GM12878 (cell line): ENCODE measurements at regions not wholly inside any gene's neighbourhood (a gene's known extent, or its start where the extent isn't known, plus 50 kb on each side); places are given as distances from the start of the nearest gene placed in this dataset.

Source experiments
- ATAC-seq: fragments of 200-7000 bp; cut with Tn5 transposase; 3 replicates; pipeline ENCODE4 v1.9.1; 2020; ENCODE audit warnings: mild to moderate bottlenecking, moderate library complexity
- BruUV-seq: library from RNA; stranded (reverse); fragments of 400-500 nt; replicated peaks from 2 replicates; lab custom pipeline; 2021; lab: Mats Ljungman, UMichigan
- CTCF ChIA-PET: fragments of 300-600 bp; sonication (Branson Sonifier 250); formaldehyde crosslinking; extraction: SDS; loops from one replicate; lab custom pipeline; 2021; ENCODE audit warnings: inconsistent platforms; lab: Yijun Ruan, JAX
- POLR2A ChIA-PET: fragments of 350-600 bp; formaldehyde crosslinking; extraction: SDS; loops from one replicate; lab custom pipeline; 2021; ENCODE audit warnings: inconsistent platforms; lab: Charles Lee
- RAD21 ChIA-PET: fragments of 300-600 bp; sonication (Branson Sonifier 250); formaldehyde crosslinking; loops from one replicate; lab custom pipeline; 2023; ENCODE audit warnings: antibody characterized with exemption; ENCODE audit not compliant: unreplicated experiment; lab: Charles Lee
- SMC1A ChIA-PET: fragments of 300-600 bp; sonication (Branson Sonifier 250); formaldehyde crosslinking; loops from one replicate; lab custom pipeline; 2023; ENCODE audit not compliant: unreplicated experiment, uncharacterized antibody; lab: Charles Lee
- DNase-seq: peaks from one replicate; pipeline ENCODE4 v3.0.0-alpha.2; 2011; ENCODE audit warnings: low read depth, low spot score
- FAIRE-seq: peaks from 3 replicates; lab custom pipeline; 2011; peaks lifted over from hg19 to GRCh38; lab: Jason Lieb, UNC
- H2AFZ ChIP-seq: 2 replicates; pipeline ENCODE4 v1.6.0; 2011; ENCODE audit warnings: low read depth, low read length, control low read depth; ENCODE audit not compliant: control insufficient read depth
- H3K27ac ChIP-seq: 2 replicates; pipeline ENCODE4 v1.5.1; 2011; ENCODE audit warnings: control low read depth; ENCODE audit not compliant: control insufficient read depth, insufficient read depth
- H3K27me3 ChIP-seq, 2 experiments: replicated peaks in 1 of 2; 2 replicates each; pipeline versions ENCODE4 v1.6.0 to v1.6.1; 2011; ENCODE audit warnings: low read length in 1 of 2; ENCODE audit not compliant: control insufficient read depth in 2 of 2, insufficient read depth in 2 of 2
- H3K36me3 ChIP-seq, 2 experiments: 2 replicates each; pipeline ENCODE4 v1.5.1; 2011; ENCODE audit warnings: low read length in 1 of 2; ENCODE audit not compliant: control insufficient read depth in 2 of 2, insufficient read depth in 2 of 2
- H3K4me1 ChIP-seq: 2 replicates; pipeline ENCODE4 v1.6.1; 2011; ENCODE audit warnings: mild to moderate bottlenecking, low read length, moderate library complexity, mixed read lengths; ENCODE audit not compliant: control insufficient read depth, insufficient read depth
- H3K4me2 ChIP-seq: 2 replicates; pipeline ENCODE4 v1.6.0; 2011; ENCODE audit warnings: control low read depth; ENCODE audit not compliant: control insufficient read depth, insufficient read depth
- H3K4me3 ChIP-seq: fragments of 200-600 bp; sonication (generic); 2 replicates; pipeline ENCODE4 v1.5.1; 2016
- H3K79me2 ChIP-seq: 2 replicates; pipeline ENCODE4 v1.6.0; 2011; ENCODE audit warnings: low read length; ENCODE audit not compliant: control insufficient read depth, insufficient read depth
- H3K9ac ChIP-seq: 2 replicates; pipeline ENCODE4 v1.8.0; 2011; ENCODE audit warnings: low read length, control low read depth, mixed read lengths; ENCODE audit not compliant: control insufficient read depth, insufficient read depth
- H3K9me3 ChIP-seq: replicated peaks from 3 replicates; pipeline ENCODE4 v1.5.1; 2011; ENCODE audit warnings: mild to moderate bottlenecking, low read length; ENCODE audit not compliant: control insufficient read depth, insufficient read depth
- H4K20me1 ChIP-seq: 2 replicates; pipeline ENCODE4 v1.6.0; 2011; ENCODE audit not compliant: control insufficient read depth, insufficient read depth
- BACH1 ChIP-seq: fragments of 450-650 bp; IDR thresholded peaks from 2 replicates; pipeline ENCODE4 v1.6.1; 2017; ENCODE audit warnings: mild to moderate bottlenecking, borderline replicate concordance
- BCL11A ChIP-seq: IDR thresholded peaks from 2 replicates; pipeline ENCODE4 v1.6.1; 2011; ENCODE audit warnings: low read depth, low read length
- BRCA1 ChIP-seq: IDR thresholded peaks from 2 replicates; pipeline ENCODE4 v1.6.1; 2011; ENCODE audit warnings: low read depth, low read length, improper control_type of control experiment
- CBX3 ChIP-seq: fragments of 200-600 bp; sonication (generic); IDR thresholded peaks from 2 replicates; pipeline ENCODE4 v1.6.1; 2016; ENCODE audit warnings: low read depth, borderline replicate concordance
- ELK1 ChIP-seq: IDR thresholded peaks from 2 replicates; pipeline ENCODE4 v1.6.1; 2012; ENCODE audit warnings: low read depth, low read length, improper control_type of control experiment
- HDAC2 ChIP-seq: fragments of 200-600 bp; sonication (generic); IDR thresholded peaks from 2 replicates; pipeline ENCODE4 v1.6.1; 2017
- MTA3 ChIP-seq: IDR thresholded peaks from 2 replicates; pipeline ENCODE4 v1.6.1; 2012; ENCODE audit warnings: low read length, inconsistent platforms, borderline replicate concordance
- NFIC ChIP-seq: IDR thresholded peaks from 2 replicates; pipeline ENCODE4 v1.6.1; 2012; ENCODE audit warnings: low read depth, mild to moderate bottlenecking, inconsistent platforms, low read length, moderate library complexity
- NFYA ChIP-seq: IDR thresholded peaks from 2 replicates; pipeline ENCODE4 v1.6.1; 2011; ENCODE audit warnings: low read depth, mild to moderate bottlenecking, low read length, improper control_type of control experiment, borderline replicate concordance
- POLR2AphosphoS5 ChIP-seq: IDR thresholded peaks from 2 replicates; pipeline ENCODE4 v1.6.1; 2011; ENCODE audit warnings: mild to moderate bottlenecking, low read length, inconsistent platforms
- RAD51 ChIP-seq: fragments of 450-650 bp; IDR thresholded peaks from 2 replicates; pipeline ENCODE4 v1.6.1; 2016; ENCODE audit warnings: moderate library complexity, mild to moderate bottlenecking, inconsistent platforms
- RB1 ChIP-seq: fragments of 450-650 bp; formaldehyde crosslinking; IDR thresholded peaks from 2 replicates; pipeline ENCODE4 v1.6.1; 2017; ENCODE audit warnings: mild to moderate bottlenecking, borderline replicate concordance
- RCOR1 ChIP-seq: conservative IDR thresholded peaks from 2 replicates; pipeline ENCODE4 v1.6.1; 2012; ENCODE audit warnings: low read depth, low read length, improper control_type of control experiment
- SPI1 ChIP-seq: IDR thresholded peaks from 2 replicates; pipeline ENCODE4 v1.6.1; 2011; ENCODE audit warnings: low read depth, mild to moderate bottlenecking, low read length, moderate library complexity, borderline replicate concordance; ENCODE audit not compliant: insufficient read depth
- SUPT20H ChIP-seq: IDR thresholded peaks from 2 replicates; pipeline ENCODE4 v1.6.1; 2011; ENCODE audit warnings: low read depth, mild to moderate bottlenecking, low read length, moderate library complexity, borderline replicate concordance; ENCODE audit not compliant: control insufficient read depth
- ZBTB33 ChIP-seq: fragments of 450-650 bp; IDR thresholded peaks from 2 replicates; pipeline ENCODE4 v1.6.1; 2017; ENCODE audit warnings: mild to moderate bottlenecking
- ZNF207 ChIP-seq: fragments of 450-650 bp; IDR thresholded peaks from 2 replicates; pipeline ENCODE4 v1.6.1; 2014; ENCODE audit warnings: antibody characterized with exemption, mild to moderate bottlenecking, borderline replicate concordance
- ZNF622 ChIP-seq: fragments of 450-650 bp; IDR thresholded peaks from 2 replicates; pipeline ENCODE4 v1.6.1; 2017; ENCODE audit warnings: mild to moderate bottlenecking, inconsistent platforms
- WGBS: methylation state at CpG from one replicate; pipeline ENCODE4 v1.1.6; 2016; ENCODE audit warnings: low lambda C conversion rate; ENCODE audit not compliant: insufficient replicate concordance, insufficient coverage; ENCODE audit errors: missing lambda C conversion rate; 5-methylcytosine and 5-hydroxymethylcytosine counted together
- in situ Hi-C: fragments of 300-500 bp; cut with MboI; formaldehyde crosslinking; loops from 9 replicates; pipeline ENCODE4 v1.14.3; 2018; ENCODE audit warnings: mixed read lengths
- intact Hi-C: fragments of 100-400 bp; cut with micrococcal nuclease; formaldehyde crosslinking; loops from one replicate; pipeline ENCODE4 v1.14.2; 2022; ENCODE audit not compliant: unreplicated experiment

DNA sequence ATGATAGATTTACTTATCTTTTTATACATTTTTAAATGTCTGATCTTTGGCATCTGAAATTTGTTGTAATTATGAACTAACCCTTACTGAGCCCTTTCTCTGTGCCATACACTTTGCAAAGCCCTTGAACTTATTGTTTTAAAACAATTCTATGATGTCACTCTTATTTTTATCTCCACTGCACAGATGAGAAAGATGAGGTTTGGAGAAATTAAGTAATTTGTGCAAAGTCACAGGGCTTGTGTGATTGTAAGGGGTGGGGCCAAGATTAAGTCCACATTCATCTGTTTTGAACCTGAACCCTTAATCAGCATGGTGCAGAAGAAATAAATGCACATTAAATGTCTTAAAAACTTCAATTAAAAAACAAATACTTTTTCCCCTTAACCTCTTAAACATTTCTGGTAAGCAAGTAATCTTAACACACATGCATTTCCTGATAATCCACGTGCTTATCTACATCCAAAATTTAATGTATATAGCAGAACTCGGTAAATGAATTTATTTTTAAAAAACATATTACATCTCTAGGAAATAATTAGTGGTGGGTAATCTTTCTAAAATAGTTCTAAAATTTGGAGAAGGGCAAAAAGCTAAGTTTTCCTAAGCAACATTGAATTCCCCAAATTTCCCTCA lies 189.8 kb upstream of the TBC1D5 start:
- ATAC-seq (no peak), DNase-seq (no peak), FAIRE-seq (no peak)
- in situ Hi-C loops (no loop called here), intact Hi-C loops (no loop called here)
- Histone ChIP-seq H3K27ac (no peak overlapping the region), H3K4me2 (no peak overlapping the region), H3K79me2 (no peaks in the 10 kb centered on the region), H4K20me1 (no peaks in the 10 kb centered on the region), H3K4me1 (no peaks in the 10 kb centered on the region), H3K9me3 (no peaks in the 10 kb centered on the region), H3K4me3 (no peak overlapping the region), H3K36me3 (no peaks in the 10 kb centered on the region), H2AFZ (no peak overlapping the region), H3K9ac (no peak overlapping the region), H3K27me3 (no peaks in the 10 kb centered on the region; a peak in 1 of 4 replicates)
- WGBS, result 18% methylated on average over 2 of the region's 2 CpGs
- SMC1A ChIA-PET, result no interaction called here
- TF ChIP-seq HDAC2 (no peak), ZNF622 (no peak), RCOR1 (no peak), MTA3 (no peak), SPI1 (no peak), RB1 (no peak), ZNF207 (no peak), NFYA (no peak), BCL11A (no peak), CBX3 (no peak), BACH1 (no peak), ZBTB33 (no peak), ELK1 (no peak), POLR2AphosphoS5 (no peak), RAD51 (no peak), NFIC (no peak), SUPT20H (no peak), BRCA1 (no peak)
- no TSS peak for BruUV-seq
- CTCF ChIA-PET, result no interaction called here
- POLR2A ChIA-PET, result no interaction called here
- RAD21 ChIA-PET, result no interaction called here
